GM23248 (cell line): ENCODE measurements at regions not wholly inside any gene's neighbourhood (a gene's known extent, or its start where the extent isn't known, plus 50 kb on each side); places are given as distances from the start of the nearest gene placed in this dataset.
"Not testable (repeated sequence)": the region's sequence is repeated elsewhere in the genome, so short reads cannot be mapped to it uniquely, and the experiment has no call there.

Source experiments
- EZH2 ChIP-seq: fragments of 200-600 bp; sonication (generic); IDR thresholded peaks from 2 replicates; pipeline ENCODE4 v1.6.1; 2018; ENCODE audit warnings: antibody characterized with exemption, mild to moderate bottlenecking; ENCODE audit not compliant: insufficient read depth, poor library complexity, severe bottlenecking
- EZH2phosphoT487 ChIP-seq: fragments of 200-600 bp; sonication (generic); IDR thresholded peaks from 2 replicates; pipeline ENCODE4 v1.6.1; 2018; ENCODE audit warnings: antibody characterized with exemption, moderate library complexity, mild to moderate bottlenecking, low read depth; ENCODE audit not compliant: insufficient read depth

DNA sequence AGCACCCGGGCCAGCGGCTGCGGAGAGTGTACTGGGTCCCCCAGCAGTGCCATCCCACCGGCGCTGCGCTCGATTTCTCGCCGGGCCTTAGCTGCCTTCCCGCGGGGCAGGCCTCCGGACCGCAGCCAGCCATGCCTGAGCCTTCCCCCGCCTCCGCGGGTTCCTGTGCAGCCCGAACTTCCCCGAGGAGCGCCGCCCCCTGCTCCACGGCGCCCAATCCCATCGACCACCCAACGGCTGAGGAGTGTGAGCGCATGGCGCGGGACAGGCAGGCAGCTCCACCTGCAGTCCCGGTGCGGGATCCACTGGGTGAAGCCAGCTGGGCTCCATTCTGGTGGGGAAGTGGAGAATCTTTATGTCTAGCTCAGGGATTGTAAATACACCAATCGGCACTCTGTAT, 325.4 kb downstream of the PPP1R3A start:
- TF ChIP-seq EZH2, EZH2phosphoT487: not testable (repeated sequence)
